GM18909 (cell line): ENCODE measurements at regions not wholly inside any gene's neighbourhood (a gene's known extent, or its start where the extent isn't known, plus 50 kb on each side); places are given as distances from the start of the nearest gene placed in this dataset.
"Not testable (repeated sequence)": the region's sequence is repeated elsewhere in the genome, so short reads cannot be mapped to it uniquely, and the experiment has no call there.

Experiments
- ATAC-seq: cut with Tn5 transposase; IDR thresholded peaks from one replicate; pipeline ENCODE4 v1.9.1; 2021; ENCODE audit warnings: mild to moderate bottlenecking; ENCODE audit not compliant: unreplicated experiment, poor library complexity

DNA sequence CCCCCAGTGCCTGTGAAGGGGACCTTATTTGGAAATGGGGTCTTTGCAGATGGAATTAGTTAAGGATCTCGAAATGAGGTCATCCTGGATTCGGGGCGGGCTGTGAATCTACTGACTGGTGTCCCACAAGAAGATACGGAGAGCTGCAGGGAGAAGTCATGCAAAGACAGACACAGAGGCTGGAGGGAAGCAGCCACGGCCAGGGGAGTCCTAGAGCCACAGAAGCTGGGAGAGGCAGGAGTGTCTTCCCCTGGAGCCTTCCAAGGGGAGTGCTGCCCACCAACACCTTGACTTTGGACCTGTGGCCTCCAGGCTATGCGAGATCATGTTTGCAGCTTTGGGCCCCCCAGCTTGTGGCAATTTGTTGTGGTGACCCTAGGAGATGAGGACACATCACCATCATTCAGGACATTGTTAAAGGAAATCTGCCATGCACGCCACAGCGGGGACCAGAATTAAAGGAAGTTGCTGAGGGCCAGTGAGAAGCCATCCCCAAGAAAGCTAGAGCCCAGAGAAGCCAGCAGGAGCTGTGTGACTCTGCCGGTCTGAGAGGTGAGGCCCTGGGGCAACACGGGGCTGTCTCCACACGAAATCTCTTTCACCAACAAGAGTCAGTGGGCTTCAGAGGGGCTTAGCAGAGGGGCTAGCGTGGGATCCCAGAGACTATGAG lies 434.7 kb downstream of the BRD1 start:
- ATAC-seq: no peak

DNA sequence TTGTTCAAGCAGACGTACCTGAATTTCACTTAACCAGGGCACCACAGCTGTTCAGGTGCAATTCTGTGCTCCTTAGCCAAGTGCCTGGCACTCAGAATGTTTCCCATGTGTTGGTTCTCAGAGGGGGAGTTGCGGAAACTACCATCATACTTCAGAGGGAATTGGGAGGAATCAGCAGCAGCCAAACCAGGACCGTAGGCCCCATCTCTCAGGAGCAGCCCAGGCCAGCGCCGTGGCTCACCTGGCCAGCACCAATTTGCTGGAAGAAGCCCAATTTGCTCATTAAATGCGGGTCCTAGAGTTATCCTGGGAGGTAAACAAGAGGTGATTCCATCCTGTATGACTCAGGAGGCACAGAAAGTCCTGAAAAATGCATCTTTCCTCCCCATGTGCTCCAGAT lies 435.4 kb downstream of the BRD1 start:
- no peak for ATAC-seq

DNA sequence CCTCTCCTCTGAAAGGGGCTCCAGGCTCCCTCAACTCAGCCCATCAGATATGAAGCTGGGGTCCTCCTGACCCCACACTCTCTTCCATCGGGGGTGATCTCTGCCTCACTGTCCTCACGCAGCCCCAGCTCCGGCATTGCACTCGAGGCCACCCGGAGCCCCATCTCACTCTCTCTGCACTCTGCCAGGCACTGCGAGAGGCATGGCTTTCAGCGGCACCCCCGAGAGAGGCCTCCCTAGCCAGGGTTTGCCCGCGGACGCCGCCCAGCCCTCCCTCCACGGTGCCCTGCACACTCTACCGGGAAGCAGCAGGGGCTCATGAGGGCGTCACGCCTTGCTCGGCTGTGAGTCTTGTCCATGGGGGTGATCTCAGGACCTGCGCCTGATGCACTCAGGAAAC lies 436.2 kb downstream of the BRD1 start:
- no peak for ATAC-seq

DNA sequence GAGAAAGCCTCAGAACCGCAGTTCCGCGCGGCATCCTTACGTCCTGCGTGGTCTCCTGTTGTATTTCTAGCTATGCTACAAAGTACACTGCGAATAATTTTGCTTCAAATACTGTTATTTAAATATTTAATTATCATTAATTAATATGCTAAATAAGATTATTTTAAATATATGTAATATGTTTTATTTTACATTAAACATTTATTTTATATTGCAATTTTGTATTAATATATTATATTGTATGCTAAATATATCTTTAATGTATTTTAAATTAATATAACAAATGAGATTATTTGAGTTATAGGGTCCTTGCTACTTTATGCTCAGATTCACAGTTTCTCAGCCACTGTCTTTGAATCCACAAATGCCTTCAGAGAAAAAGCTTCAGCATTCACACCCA lies 436.7 kb downstream of the BRD1 start:
- ATAC-seq: no peak

DNA sequence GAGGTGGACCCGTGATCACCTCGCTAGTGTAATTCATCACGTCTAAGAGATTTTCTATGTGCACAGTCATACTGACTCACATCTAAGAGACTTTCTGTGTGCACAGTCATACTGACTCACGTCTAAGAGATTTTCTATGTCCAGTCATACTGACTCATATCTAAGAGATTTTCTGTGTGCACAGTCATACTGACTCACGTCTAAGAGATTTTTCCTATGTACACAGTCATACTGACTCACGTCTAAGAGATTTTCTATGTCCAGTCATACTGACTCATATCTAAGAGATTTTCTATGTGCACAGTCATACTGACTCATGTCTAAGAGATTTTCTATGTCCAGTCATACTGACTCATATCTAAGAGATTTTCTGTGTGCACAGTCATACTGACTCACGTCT lies 443.8 kb downstream of the BRD1 start:
- not testable (repeated sequence) for ATAC-seq

DNA sequence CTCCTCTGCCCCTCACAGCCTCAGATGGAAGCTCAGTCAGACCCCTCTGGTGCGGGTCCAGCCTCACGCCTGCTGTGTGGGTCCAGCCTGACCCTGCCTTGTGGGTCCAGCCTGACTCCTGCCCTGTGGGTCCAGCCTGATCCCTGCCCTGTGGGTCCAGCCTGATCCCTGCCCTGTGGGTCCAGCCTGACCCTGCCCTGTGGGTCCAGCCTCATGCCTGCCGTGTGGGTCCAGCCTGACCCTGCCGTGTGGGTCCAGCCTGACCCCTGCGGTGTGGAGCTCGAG lies 445.3 kb downstream of the BRD1 start:
- no peak for ATAC-seq

DNA sequence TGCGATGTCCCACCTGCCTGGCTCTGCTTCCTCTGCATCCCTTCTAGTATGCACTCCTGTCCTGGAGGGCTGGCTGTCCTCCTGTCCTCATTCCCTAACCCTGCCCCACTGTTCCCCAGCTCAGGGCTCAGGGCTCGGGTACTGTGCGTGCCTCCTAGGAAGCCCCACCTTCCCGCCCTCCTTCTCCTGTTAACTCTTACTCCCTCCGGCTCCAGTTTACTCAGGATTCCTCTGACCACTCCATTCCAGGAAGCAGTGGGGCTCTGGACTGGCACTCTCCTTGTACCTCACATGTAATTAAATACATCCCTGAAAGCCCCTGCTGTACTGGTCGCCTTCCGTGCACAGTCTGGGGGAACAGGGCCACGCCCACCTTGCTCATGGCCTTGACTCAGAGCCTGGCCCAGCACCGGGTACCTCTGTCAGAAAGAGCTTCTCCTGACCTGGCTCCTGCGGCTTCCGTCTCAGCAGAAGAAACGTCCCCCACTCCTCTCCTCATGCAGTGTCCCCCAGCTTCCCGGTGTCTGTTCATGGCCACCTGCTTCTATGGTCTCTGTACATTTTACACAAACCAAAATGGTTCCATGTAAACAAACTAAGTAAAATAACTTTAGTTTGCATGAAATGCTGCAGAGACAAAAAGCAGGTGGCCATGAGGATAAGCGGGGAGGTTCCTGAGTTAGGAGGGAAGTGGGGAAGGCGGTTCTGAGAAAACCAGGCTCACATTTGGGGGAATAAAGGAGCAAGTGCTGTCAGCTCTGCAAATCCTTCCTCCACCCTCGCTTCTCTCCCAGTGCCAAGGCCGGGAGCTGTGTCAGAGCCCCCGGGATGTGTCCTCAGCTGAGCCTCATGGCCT lies 445.9 kb downstream of the BRD1 start:
- ATAC-seq: no peak

DNA sequence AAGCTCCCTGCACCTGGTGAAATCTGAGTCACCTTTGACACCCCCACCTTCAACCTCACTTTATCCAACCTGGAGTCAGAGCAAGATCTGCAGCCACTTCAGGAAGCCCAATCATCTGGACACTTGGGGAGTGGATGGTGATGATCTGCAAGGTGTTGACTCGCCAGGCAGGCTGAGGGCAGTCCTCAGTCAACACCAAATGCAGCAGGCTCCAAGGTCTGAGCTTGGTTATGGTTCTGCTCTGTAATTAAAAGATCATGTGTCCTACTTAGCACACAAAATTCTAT lies 446.9 kb downstream of the BRD1 start:
- ATAC-seq: no peak

DNA sequence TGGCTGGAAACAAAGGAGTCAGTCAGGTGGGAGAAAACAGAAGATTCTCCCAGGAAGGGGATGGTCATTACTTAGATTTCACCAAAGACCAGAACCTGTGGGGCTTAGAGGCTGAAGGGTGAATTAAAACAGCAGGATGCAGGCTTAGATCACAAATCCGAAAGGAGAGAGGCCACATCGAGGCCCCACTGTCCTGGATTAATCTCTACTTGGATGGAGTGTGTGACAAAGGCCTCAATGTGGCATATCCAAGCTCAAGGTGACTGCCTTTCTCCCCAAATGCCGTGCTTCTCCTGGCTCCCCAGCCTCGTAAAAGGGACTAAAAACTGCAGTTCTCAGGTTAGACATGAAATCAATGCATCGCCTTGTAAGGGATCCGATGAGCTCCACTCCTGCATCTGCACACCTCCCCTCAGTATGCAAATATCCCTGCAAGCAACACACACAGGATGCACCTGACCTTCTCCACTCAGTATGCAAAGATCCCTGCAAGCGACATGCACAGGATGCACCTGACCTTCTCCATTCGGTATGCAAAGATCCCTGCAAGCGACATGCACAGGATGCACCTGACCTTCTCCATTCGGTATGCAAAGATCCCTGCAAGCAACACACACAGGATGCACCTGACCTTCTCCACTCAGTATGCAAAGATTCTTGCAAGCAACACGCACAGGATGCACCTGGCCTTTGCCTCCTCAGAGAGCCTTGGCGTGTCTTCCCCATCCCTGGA lies 447.4 kb downstream of the BRD1 start:
- no peak for ATAC-seq

DNA sequence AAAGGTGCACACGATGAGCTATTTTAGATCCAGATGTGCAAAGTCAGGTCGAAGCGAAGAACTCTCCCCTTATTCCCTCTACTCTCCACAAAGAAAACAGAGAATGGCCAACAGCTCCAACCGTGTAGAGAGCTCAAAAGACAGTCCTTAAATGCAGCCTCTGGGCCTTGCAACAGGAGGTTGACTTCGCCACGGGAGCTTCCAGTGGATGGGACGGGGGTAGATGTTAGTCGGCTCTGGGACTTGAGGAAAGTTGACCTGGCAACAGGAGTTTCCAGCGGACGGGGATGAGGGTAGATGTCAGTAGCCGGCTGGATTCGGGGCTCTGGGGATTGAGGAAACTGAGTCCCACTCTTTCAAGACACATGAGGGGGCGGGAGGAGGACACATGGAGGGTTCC lies 450.4 kb downstream of the BRD1 start:
- no peak for ATAC-seq

DNA sequence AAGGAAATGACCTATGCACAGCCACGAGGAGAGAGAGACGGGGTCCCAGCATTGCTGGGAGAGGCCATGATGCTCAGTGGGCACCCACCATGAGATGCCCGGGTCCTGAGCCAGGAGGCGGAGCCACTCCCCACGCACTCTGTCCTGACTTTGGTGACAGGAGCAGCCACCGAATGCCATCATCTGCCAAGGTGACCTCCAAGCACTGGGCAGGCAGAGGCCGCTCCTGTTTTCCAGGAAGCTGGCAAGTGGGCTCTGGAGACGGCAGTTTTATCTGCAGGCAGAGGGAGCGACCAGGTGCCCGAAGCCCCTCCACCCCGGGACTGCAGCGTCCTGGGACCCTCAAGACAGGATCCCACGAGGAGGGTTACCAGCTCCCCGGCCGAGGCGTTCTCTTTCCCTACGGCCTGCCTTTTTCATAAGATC lies 453.9 kb downstream of the BRD1 start:
- ATAC-seq: no peak

DNA sequence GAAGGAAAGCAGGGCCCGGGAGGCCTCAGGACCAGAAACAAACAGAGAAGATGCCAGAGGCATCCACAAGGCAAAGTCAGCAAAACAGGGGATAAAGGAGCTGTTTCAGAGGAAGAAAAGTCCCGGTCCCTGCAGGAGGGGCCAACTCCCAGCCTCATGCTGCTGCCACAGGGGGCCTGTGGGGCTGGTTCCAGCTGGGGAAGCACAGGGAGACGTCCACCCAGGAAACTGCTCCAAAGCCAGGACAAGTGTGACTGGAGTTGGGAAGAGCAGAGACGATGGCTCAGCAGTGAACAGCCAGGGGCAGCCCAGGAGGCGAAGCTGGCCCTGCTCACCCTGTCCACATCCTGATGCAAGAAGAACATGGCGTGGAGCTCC lies 454.4 kb downstream of the BRD1 start:
- no peak for ATAC-seq

DNA sequence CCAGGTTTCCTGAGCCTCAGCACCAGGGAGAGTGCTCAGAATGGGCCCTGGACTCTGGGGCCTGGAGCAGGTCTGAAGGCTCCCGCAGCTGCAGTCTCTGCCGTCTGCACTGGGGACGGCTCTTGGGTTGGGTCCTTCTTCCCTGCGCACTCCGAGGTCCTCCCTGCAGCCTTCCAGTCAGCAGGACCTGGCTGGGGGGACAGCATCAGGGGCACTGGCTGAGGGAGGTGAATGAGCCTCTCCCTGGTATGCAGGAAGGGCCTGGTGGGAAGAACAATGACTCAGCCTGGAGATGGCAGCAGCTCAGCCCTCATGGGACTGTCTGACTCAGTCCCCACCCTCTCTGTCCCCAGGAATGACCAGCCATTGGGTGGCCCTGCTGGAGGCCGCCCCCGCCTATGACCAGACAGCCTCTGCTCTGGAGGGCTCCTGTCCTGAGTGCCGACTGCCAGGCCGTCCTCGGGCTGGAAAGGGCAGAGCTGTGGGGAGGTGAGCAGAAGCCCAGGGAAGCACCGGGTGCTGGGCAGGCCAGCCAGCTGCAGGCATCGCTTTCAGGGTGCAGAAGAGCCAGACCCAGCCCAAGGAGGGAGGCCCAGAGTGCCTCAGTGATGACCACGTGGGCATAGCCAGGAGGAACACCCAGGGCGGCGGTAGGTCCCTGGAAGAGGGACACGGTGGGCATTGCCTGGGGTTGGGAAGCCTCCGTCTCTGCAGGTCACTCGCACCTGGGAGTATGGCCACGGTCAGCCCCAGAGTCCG lies 455.0 kb downstream of the BRD1 start:
- ATAC-seq: no peak

DNA sequence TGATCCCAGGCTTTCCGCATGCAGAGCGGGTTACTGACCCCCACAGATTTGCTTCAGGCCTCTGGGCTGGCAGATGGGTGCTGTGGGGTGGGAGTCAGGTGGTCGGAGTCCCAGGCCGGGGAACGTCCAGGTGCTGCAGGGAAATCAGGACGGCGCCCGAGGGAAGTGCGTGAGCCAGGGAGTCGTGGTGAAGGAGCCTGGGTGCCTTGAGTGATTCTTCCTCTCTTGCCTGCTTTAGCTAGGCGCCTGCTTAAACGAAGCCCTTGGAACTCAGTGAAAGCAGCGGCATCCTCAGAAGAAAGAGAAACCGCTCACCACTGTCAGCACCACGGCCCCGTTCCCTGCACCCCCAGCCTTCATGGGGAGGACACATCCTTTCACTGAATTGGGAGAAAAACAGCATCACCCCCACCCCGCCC lies 455.6 kb downstream of the BRD1 start:
- no peak for ATAC-seq

DNA sequence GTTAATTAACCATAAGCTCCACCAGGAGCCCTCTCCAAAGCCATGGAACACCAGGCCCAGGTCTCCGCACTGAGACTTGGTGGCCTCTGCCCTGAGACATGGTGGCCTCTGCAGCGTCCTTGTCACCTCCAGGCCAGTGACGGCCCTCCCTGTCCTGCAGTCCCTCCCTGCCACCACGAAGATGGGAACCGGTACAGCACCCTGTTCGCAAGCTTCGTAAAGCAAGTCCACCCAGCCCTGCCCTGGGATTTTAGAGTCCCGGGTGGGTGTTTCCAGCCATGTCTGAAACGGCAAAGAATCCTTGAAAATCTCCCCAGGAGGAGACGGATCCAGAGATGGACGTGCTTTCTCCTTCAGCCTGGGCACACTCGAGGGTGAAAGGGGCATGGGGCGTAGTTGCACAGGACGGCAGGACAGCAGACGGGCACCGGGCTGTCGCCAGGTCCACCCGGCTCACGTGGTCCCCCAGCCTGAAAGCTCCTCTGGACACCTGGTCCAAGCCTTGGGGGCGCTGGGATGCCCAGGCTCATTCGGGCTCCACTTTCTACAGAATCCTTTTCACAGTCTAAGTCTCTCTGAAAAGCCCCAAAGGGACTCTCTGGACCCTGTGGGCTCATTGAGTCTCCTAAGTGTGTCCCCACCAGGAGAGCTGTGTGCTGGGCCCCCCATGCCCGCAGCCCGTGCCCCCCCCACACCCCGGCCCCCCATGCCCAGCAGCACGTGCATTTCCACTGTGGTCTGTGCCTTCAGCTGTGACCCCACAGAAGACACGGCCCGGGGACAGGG lies 456.2 kb downstream of the BRD1 start:
- no peak for ATAC-seq

DNA sequence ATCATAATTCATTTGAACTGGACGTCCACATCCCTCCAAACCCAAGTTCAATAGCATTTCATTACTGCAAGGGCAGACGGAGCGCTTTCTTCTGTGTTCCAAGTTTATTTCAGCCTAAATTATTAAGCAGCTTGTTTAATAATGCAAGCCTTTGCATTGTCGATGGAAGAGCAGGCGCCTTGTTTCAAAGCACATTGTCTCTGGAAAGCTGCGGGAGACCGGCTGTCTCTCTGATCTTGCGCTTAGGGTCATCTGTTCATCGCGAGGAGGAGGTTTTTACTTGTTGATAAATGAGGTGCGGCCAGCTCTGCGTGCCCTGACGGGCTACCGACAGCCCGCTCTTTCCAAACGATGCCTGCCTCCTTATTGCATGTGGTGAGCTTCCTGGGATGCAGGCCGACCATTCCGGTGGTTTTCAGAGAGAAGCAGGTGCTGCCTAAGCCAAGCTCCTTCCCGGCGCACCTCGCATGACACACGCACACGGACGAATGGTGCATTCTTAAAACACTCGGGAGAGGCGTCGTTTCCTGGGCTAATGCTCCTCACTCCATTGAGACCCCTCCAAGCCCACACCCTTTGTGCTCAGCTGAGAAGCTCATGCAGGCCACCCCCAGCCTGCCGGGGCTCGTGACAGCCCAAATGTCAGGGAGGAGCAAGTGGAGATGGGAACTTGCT lies 456.9 kb downstream of the BRD1 start:
- ATAC-seq: no peak

DNA sequence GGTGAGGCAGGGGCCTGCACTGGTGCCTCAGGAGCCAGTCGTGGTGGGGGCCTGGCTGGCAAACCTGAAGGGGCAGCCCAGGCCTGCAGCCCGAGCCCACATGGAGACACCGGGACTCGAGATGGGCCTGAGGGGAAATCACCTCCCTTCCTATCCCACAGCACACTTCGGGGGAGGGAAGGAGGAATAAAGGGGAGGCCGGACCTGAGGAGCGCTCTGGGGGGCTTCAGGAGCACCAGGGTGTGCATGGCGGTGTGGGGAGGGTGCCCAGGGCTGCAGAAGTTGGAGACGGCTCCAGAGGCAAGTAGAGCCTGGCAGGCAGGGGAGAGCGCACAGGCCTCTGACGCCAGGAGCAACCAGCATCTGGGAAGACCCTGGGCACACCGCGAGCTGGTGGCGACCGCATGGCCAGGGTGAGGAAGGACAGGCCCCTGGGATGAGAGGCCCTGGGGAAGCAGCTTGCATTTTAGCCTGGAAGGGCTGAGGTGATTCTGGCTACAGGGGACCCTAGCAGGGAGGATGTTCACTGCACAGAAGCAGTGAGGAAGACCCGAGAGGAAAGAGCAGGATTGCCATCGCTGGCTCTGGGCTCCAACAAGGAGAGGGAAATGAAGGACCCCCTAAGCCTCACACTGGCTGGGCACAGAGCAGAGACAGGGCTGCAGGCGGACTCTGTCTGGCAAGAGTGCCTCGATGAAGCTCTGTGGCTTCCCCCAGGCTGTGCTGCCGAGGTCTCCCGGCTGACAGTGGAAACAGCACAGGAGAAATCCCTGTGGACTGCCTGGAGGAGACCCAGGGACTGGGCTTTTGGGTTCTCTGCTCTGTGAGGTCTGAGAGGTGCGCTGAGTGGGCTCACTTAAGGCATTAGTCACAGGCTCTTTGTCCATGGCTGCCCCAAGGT lies 457.7 kb downstream of the BRD1 start:
- no peak for ATAC-seq

DNA sequence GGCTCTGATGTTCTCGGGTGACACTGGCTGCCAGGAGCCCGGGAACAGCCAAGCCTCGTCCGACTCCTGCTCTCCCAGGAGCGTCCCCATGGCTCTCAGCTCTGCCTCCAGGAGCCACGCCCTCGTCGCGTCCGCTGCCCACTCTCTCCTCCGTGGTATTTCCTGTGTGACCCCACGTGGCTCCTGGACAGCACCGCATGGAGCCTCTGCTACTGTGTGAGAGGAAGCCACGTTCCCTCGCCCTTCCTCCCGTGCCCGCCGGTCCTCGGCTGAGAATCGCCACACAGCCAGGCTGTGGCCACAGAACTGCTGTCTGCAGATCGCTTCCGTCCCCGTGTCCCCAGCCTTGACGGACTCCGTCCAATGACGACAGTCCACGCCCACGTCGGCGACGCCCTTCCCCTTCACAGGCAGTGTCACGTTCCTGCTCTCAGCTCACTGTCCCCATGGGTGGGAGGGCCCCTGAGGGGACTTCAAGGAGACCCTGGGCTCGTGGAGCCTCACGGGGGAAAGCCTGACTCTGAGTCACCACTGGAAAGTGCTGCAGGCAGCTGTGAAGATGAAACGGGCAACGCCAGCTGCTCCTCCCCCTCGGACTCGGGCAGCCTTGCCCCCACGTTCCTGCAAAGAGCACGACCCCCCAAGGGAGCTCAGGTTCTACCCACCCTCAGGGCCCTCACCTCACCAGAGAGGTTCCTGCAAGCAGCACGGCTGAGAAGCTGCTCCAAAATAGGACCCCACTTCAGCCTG lies 458.5 kb downstream of the BRD1 start:
- ATAC-seq: no peak
